D721Med (cell line): ENCODE measurements at regions not wholly inside any gene's neighbourhood (a gene's known extent, or its start where the extent isn't known, plus 50 kb on each side); places are given as distances from the start of the nearest gene placed in this dataset.
A peak's percentile ranks its signal among the peaks of the same experiment; 100 is the strongest.

Experiments
- DNase-seq: peaks from one replicate; pipeline ENCODE4 v3.0.0; 2011; ENCODE audit warnings: low spot score; ENCODE audit not compliant: insufficient read length
- FAIRE-seq: peaks from 2 replicates; lab custom pipeline; 2011; peaks lifted over from hg19 to GRCh38; lab: Jason Lieb, UNC
- TF ChIP-seq, protein P1 (sequence below): IDR thresholded peaks from 2 replicates; pipeline ENCODE4 v1.5.1; 2012; ENCODE audit warnings: mild to moderate bottlenecking, control low read depth; ENCODE audit not compliant: insufficient read depth; ENCODE audit errors: missing control alignments

DNA sequence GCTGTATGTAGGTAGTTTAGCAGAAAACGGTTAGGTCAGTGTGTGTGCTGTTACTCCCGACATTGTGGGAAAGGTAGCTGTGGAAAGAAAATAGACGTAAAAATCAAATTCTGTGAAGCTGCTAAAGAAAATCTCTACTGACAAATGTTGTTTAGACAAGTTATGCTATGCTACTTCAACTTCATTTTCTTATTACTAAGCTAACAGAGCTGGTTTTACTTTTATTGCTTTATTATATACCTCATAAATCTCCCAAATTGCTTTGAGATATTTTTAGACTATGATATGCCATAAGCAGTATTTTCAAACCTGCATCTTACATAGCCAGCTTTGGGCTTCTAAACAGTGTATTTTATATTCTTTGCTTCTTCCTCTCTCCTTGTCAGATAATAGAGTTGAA lies 108.2 kb upstream of the PACRGL start:
- DNase-seq: no peak
- TF ChIP-seq, protein P1, sequence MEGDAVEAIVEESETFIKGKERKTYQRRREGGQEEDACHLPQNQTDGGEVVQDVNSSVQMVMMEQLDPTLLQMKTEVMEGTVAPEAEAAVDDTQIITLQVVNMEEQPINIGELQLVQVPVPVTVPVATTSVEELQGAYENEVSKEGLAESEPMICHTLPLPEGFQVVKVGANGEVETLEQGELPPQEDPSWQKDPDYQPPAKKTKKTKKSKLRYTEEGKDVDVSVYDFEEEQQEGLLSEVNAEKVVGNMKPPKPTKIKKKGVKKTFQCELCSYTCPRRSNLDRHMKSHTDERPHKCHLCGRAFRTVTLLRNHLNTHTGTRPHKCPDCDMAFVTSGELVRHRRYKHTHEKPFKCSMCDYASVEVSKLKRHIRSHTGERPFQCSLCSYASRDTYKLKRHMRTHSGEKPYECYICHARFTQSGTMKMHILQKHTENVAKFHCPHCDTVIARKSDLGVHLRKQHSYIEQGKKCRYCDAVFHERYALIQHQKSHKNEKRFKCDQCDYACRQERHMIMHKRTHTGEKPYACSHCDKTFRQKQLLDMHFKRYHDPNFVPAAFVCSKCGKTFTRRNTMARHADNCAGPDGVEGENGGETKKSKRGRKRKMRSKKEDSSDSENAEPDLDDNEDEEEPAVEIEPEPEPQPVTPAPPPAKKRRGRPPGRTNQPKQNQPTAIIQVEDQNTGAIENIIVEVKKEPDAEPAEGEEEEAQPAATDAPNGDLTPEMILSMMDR: no peak
- peak; percentile 66 for FAIRE-seq

DNA sequence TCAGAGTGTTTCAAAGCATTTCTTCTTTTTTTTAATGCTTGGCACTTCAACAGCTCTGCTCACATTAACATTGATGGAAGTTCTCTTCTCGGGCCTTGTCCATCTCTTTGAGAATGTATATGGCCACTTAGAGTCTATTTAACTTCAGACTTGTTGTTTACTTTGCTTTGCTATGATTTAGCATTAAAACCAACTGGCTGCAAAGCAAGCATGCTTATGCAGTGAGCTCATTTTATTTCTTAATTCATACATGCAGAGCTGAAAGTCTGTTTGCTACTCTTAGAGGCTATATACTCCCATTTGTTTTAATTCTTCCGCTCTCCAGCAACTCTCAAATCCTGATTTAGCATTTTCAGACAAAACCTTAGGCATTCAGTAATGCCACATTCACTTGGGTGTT lies 107.6 kb upstream of the PACRGL start:
- DNase-seq: no peak
- FAIRE-seq: peak; percentile 53
- TF ChIP-seq, protein P1: no peak

DNA sequence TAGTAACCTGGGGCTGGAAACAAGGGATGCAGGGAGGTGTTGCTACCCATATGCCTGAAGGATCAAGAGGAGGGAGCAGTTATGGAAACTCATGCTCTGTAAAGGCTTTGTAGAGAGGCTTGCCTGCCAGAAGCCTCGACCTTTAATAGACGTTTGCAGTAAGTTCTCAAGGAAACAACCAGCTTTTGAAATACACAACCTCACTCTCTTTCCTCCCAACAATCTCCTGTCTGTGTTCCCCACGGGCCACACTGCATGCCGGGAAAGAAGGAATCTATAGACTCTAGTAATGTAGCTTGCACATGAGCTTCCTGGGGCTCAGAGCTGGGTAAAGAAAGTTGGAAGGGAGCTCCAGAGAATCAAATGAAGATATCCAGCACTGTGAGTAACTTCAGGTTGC lies 101.6 kb upstream of the PACRGL start:
- FAIRE-seq (no peak), DNase-seq (no peak)
- TF ChIP-seq, protein P1: no peak

DNA sequence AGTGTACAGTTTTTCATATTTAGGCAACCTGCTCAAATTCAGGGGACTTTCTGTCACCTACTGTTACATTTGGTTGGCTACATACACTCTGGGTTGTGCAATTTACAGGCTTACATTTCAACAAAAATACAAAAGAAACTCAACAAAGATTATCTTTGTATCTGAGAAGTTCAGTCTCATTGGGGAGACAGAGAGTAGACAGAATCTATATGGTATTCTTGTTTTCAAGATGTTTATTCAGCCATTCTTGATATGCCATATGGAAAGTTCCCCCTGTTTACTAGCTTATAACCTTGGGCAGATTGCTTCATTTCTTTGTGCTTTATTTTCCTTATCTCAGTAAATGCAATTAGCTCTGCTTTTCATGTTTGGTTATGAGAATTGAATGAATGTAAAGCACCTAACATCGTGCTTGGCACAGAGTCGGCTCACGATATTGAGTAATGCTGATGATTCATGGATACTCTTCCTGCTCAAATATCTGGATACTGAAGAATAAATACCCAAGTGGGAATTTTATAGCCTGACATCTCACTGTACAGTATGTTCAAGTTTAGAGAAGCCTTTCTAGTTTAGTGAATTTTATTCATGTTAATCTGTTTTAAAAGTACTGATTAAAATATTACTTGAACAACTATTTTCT lies 96.5 kb upstream of the PACRGL start:
- FAIRE-seq: no peak
- no peak for DNase-seq
- TF ChIP-seq, protein P1: no peak

DNA sequence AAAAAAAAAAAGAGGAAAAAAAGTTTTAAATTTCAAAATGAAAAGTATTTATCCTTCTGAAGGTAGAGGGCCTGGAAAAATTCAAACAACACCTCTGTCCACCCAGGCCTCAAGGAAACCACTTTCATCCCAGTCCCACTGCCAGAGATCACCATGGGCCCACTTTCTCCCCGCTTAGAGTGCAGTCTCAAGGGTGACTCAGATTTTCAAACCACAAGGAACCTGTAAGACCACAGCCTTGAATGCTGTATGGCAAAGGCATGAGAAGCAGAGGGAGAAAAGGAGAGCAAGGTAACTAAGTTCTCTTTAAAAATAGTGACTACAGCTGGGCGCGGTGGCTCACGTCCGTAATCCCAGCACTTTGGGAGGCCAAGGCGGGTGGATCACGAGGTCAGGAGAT lies 87.9 kb upstream of the PACRGL start:
- FAIRE-seq: no peak
- TF ChIP-seq, protein P1: no peak
- no peak for DNase-seq

DNA sequence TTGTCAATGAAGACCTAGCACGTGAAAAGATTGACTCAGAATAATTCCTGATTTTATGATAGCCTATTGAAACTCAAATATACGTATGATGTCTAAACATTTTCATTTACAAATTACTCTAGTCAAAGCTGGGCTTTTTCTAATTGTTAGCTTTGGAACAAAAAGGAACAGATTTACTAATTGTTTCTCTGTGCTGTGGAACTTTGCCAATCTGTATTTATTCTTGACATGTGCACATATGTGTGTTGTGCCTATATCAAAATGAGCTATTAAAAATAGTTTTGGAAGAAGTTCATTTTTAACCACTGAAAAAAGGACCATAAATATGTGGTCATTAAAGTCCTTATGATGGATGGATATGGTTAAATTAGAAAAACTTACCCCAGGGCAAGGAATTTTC lies 85.4 kb upstream of the PACRGL start:
- TF ChIP-seq, protein P1: no peak
- FAIRE-seq: peak; percentile 35
- no peak for DNase-seq

DNA sequence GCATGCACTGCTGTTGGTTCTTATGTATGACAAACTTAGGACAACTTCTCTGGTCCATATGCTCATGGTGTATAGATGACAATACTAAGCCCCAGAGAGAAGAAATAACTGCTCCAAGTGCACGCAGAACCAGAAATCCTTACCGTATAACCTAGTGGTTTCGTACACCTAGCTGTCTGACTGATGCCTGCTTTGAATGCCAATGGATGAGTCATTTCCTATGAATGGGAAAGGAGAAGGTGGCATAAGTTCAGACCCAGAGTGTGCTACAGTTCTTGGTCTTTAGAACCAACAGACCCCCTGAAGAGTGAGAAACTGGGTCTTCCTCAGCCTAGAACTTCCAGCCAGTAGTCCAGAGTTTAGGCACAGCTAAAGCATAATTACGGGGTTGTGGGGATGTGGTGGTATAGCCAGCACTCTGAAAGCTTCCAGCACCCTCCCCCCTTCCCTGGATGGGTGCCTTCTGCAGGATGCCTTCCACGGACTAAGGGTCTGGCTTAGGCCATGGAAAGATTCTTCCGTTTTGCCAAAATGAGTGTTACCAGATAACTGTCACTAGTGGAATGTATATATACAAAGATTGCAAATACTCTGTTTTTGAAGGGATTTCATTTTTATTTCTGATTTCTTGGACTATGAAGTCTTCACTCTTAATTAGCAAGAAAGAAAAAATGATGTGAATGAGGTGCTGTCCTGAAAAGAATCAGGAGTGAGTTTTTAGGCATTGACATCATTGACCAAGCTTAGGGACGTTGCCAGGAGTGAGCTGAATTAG lies 84.6 kb upstream of the PACRGL start:
- TF ChIP-seq, protein P1: no peak
- FAIRE-seq: no peak
- DNase-seq: no peak
